ENCODE measurements at regions not wholly inside any gene's neighbourhood (a gene's known extent, or its start where the extent isn't known, plus 50 kb on each side); places are given as distances from the start of the nearest gene placed in this dataset.

DNA sequence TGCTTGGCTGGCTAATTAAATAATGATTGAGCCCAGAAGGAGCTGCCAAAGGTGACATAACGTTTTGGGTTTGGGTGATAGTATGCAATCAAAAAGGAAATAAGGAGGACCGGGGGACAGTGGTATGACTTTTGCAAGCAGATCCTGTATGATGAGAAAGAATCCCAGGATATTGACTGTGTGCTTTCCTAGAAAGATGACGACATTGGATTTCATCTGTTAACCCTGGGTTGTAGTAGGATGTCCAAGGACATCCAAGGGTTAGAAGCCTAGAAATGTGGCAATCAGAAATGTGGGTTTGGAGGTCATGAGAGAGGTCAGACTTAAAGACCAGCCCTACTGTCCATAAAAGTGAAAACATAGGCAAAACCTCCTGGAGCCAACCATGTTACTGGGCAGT, 50.3 kb upstream of the HMHB1 start:
- no peak for DNase-seq

DNA sequence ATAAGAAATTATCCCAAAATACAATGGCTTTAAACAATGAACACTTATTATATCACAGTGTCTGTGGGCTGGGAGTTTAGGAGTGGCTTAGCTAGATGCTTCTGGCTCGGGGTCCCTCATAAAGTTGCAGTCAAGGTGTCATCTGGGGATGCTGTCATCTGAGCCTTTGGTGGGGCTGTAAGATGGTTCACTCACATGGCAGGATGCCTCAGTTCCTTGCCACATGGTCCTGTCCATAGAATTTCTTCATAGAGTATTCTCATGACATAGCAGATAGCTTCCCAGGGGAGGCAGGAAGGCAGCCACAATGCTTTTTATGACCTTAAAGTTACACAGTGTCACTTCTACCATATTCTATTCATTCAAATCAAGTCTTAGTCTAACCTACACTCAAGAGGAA, 51.2 kb upstream of the HMHB1 start:
- DNase-seq, result no peak

DNA sequence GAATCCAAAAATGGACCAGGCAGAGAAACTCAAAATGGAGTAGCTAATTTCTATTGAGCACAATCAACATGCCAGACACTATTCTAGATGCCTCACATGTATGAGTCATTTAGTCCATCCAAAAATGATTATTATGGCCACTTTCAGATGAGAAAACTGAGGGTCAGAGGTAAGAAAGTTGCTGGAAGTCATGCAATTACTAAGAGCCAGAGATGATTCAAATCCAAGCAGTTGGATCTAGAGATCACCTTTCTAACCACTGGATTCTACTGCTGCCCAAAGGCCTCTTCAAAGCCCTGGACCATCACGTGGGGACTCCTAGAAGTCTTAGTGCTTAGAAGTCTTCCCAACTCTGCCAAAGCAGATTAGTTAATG, 51.8 kb upstream of the HMHB1 start:
- DNase-seq, result no peak

DNA sequence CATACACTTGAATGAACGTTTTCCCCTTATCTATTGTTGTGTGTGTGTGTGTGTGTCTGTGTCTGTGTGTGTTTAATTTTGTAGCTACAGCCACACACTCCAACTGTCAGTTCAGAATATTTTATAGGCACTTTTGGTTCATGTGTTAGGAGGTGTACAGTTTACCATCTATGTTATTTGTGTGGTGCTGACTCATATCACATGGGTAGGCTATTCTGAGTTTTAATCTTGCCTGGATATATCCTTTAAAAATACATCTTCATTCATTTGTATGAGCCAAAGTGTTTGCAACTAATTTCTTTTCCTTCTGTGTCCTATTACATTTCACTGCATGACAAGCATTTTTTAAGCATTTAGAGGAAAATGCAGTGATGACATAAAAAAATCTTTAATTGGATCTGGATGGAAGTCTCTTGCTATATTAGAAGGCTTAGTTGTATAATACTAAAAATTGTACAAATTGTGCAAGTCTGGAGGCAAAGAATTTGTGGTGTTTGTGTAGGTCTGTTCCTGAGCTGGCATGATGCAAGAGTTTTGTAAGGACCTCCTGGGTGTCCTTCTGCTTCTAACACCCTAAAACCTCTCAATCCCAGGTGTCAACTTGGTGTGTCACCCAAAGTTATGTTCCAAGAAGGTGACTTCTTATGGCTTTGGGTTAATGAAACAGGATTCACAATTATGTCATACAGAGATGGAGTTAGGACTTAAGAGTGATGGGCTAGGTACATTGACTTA, 52.4 kb upstream of the HMHB1 start:
- no peak for DNase-seq

DNA sequence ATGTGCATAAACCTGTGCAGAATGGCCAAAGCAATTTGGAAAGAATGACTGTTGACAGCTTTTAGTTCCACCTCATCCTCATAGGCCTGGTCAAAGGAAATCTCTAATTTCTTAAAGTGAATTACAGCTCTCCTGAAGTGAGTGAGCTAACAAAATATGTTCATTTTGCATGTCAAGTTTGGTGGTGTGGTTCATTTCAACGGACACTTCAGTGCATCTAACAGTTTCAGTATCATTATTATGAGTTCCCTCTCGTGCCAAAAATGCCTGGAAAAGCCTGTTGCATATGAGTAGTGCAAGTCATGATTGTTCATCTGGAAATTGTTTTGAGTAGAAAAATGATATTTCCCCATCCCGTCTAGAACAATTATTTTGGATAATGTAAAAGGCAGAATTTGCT, 53.2 kb upstream of the HMHB1 start:
- no peak for DNase-seq

DNA sequence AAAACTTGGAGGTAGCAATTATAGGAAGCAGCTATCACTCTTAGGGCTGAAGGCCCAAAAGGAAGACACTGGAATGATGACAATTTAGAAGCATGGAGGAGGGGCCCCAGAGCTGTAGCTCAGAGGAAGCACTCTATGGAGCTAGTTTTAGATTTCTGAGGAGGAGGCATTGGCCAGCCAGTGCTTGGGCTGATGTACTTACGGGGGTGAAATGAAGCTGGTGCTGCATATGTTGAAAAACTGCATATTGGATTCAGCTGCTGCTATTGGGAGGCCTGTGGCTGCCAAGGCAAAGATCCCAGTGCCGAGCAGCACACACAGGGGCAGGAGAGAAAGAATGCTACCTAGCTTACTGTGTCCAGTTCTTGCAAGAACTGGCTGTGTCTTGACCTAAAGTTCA, 53.9 kb upstream of the HMHB1 start:
- no peak for DNase-seq

DNA sequence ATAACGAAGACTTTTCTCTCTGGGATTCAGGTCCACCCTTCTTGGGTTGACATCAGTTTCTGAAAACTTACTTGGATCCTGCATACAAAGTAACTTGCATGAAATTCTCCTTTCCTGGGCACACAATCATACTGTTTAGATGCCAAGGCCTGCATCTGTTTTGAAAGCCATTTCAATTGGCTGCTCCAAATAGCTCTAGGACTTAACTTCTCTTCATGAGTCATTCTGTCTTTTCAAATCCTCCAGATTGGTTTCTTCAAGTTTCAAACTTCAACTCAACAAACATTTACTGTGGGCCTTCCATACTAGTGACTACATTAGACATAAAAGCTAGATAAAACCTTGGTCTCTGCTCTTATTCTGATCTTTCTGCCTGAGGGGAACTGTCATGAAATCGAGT, 54.8 kb upstream of the HMHB1 start:
- no peak for DNase-seq

DNA sequence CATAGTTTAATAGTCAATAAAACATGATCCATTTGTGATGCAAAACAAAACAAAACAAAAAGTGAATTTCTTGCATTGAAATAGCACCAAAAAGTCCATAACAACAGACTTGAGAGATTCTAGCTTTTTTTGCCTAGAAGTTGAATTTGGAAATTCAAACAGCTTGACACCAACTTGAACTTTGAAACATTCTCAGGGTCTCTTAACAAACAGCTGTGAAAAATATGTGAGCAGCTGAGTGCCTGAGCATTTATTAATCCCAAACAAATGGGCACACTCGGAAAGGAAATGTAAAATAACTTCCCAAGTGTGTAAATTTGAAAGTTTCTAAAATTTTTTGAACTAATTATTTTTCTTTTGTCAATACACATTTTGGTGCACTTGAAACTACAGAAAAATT, 56.0 kb upstream of the HMHB1 start:
- DNase-seq, result no peak

DNA sequence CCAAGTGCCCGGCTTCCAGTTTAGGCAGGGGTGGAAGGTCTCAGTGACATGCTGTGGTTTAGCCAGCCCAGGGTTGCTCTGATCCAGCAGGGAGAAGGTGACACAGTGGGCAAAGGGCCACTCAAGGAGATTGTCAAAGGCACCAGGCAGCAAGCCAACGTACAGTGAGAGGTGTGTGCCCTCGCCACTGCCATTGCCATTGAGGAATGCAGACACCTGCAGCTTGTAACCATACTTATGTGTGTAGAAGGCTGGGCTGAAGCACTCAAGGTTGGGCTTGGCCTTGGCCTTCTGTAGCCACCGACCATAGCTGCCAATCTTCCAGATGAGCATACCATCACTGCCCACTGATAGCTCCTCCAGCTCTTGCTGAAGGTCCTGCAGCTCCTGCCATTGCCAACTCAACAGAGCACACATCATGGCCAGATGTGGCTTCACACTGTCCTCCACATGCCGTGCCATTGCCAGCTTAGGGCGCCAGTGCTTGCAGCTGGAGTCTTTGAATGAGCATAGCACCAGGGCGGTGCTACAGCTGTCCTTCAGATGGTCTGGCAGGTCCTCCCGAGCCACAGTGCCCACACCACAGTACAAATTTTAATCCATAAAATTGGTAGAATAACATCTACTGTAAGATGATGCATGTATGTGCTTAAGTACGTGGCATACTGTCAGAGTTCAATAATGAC, 59.7 kb upstream of the HMHB1 start:
- no peak for DNase-seq

DNA sequence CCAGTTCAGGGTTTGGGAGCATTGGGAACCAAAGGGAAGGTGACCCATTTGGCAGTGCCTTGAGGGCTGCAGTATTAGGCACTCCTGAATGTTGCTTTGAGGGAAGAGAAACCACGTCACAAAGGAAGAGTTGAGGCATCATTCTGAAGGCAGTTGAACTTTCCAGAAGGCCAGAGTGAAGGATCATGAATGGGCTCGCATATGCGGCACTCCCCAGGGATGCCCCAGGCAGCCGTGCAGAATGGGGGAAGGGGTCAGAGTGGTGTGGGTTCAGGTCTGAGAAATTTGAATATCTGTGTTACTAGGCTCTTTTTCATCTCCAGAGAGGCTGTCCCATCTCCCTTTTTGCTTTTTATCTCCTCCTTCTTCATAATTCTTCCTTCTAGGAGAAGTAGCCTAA, 60.6 kb upstream of the HMHB1 start:
- no peak for DNase-seq

DNA sequence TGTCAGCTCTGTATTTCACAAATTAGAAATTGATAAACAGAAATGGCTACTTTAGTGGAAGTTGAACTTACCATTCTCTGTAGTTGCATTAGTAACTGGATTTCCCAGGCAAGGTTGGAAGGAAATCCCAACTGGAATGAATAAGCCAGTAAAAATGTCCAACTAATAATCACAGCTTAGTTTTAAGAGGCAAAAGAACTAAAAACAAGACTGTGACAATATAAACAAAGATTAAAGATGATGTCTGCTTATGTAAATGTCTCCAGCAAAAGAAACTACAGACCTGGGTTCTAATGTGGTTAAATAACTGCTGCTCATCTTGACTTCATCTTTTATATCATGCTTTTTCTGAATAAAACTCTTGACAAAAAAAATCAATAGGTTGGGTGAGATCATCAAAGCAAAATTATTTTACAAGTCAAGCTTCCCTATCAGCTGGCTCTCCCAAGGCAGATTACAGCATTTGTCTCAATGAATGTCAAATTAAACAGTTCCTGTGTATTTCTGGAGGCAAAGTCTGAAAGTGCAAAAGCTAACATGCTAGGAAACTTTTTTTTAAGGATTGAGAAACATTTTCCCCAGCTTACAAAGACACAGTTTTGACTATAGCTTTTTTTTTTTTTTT, 62.3 kb upstream of the HMHB1 start:
- DNase-seq, result no peak

DNA sequence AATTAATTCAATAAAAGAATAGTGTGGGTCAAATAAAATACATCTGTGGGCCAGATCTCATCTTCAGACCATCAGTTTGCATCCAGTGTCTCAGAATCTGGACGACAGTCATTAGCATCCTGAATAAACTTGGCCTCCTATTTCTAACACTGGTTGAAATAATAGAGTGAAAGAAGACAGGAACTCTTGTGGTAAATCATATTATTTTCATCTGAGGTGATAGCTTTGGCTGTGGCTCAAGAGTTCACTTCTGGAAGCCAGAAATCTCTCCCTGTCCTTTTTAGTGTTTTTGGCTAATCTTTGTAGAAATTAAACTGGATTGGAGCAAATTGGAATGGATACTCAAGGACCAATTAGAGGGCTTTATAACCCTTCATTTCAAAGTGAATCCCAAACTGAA, 63.4 kb upstream of the HMHB1 start:
- no peak for DNase-seq

DNA sequence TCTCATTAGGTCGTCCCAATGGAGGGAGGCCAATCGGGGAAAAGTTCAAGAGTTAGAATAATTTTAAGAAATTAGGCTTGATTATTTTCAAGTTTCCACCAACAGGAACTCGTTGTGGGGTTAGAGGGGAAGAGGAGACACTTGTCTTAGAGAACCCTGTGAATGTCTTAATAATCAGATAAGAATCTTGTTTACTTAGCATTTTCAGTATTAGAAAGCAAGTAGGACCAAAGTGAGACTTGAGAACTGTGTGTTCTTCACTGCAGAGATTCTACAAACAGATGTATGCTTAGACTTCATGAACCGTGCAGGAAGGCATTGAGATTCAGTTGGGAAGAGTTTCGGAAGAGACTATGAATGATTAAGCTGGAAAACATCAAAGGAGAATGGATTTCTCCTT, 69.0 kb upstream of the HMHB1 start:
- no peak for DNase-seq

DNA sequence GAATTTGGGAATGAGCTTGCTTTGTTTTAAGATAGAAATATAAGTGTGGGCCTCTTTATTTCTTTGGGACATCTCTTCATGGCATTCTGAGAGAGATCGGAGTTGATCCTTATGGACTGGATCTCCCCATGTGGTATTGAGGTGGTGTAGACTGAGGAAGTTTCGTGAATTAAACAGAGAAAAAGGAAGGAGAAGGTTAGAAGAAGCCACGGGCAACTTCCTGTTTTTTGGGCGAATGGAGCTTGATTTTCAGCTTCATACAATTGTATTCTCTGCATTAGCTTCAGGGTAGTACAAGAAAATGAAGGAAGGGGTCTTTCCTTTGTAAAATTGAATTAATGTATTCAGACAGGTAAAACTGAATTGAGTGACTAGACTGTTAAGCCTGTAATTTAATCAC, 70.5 kb upstream of the HMHB1 start:
- DNase-seq, result no peak

DNA sequence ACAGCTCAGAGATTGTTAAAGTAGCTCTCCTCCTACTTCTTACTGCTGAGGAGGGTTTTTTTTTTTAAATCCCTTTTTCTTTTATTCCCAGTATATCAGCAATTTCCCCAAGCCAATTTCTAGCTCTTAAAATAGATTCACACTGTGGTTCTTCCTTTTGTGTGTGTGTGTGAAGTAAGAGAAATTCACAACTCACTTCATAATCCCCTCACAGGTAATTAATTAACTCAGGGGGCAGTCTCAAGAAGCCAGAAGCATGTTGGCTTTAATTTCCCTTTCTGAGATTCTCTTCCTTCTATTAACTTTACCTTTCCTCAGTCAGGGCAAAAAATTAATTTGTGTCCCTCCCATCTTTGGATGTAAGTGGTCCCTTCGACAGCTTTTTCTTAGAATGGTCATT, 71.0 kb upstream of the HMHB1 start:
- DNase-seq, result no peak

DNA sequence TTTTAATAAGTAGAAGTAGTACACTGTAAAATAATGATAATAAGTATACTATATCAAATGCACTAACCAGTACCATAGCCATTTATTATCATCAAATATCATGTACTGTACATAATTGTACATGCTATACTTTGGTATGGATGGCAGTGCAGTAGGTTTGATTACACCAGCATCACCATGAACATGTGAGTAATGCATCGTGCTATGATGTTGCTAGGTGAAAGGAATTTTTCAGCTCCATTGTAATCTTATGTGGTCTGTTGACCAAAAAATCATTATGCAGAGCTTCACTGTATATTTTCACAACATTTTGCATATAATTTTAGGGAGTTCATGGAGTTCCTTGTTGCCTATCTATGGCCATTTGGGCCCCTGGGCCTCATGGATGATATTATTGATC, 72.2 kb upstream of the HMHB1 start:
- DNase-seq, result peak; percentile 38

DNA sequence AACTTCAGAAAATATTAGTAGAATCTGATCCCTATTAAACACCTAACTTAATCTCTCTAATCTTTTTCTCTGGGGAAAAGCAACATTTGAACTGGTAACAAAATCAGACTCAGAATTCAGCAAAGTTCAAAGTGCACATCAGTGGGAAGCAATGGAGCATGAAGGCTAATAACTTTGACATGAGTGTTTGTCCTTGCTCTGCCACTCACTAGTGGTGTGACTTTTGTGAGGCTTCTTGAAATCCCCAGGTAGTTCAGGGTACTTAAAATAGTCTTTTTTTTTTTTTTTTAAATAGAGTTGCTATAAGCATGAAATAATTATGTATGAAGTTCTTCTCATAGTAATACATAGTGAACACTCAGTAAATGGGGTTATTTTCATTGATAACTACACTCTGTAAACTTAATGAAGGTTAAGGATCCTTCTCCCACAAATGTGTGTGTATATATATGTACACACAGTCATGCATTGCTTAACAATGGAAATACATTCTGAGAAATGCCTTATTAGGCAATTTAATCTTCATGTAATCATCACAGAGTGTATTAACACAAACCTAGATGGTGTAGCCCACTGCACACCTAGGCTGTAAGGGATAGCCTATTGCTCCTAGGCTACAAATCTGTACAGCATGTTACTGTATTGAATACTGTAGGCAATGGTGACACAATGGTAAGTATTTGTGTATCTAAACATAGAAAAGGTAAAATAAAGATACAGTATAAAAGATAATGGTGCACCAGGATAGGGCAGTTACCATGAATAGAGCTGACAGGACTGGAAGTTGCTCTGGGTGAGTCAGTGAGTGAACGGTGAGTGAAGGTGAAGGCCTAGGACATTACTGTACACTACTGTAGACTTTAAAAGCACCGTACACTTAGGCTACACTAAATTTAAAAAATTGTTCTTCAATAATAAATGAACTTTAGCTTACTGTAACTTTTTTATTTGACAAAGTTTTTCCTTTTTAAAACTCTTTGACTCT, 73.3 kb upstream of the HMHB1 start:
- no peak for DNase-seq

DNA sequence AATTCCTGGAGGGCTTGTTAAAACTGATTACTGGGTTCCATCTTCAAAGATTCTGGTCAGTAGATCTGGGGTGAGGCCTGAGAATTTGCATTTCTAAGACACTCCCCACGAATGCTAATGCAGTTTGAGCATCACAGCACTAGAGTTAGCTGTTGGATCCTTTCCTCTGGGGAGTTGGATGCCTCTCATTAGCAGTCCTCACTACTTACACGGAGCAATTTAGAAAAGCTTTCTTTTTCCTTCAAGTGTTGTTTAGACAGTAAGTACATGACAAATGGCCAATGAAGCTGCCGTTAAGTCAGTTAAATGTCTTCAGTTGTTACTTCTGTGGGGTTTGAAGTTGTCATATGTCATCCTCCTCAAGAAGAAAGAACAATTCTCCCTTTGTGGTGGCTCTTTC, 74.9 kb upstream of the HMHB1 start:
- DNase-seq, result no peak

DNA sequence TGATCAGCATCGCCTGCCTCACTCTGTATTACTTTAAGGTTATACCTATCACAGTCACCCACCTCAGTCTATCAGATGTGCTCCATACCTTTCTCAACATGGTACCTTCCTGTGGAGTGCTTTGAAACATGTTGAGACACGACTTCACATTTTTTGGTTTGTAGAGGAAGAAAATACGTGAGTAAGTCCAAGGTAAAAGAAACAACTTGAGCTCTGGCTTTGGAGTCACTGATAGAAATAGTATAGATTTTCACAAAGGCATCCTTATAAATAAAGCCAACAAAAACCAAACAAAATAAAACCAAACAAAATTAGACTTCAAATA, 77.5 kb upstream of the HMHB1 start:
- no peak for DNase-seq

DNA sequence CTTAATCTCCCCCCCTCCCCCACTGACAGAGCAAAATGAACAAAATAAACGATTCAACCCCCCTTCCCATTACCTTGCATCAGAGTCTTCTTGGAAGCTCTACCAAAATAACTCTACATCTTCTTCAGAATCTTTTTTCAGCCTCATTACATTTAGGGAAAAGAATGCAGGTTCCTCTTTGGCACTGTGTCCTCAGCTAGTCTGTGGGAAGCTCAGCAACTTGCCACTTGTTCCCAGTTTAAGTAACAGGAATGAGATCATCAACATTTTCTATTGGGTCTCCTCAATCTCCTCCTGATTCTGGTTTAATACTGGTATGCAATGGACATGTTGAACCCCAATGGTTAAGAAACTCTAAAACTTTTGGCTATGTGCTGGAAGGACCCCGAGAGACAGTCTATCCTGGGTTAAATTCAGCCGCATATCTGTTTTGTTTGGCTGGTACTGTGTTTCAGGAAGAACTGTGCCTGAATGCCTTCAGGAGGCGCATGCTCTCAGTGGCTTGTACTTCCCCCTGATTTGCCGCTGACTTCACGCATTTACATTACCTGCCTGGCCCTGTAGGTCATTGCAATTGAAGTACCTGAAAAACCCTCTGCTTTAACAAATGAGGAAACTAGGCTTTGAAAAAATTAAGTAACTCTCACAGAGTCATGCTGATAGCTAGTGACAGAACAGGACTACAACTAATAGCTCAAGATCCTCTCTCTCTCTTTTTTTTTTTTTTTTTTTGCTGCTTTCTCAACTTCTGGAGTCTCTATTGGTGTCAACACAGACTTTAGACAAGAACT, 78.1 kb upstream of the HMHB1 start:
- peak; percentile 72 for DNase-seq

DNA sequence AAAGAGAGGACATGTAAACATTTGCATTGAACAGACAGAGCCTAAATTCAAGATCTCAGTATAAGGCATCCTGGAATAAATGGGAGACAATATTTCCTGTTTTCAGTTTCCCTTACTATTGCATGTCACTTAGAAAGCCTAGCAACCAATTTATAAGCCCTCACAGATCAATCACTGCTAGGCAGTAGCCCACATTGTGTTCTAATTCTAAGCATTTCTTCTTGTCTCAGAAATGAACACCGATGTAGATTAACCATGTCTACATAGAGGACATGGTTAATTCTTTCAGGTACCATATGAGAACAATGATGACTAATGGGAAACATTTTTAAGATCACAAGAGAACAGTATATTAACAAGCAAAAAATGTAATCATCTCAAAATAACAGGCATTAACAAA, 79.6 kb upstream of the HMHB1 start:
- no peak for DNase-seq

DNA sequence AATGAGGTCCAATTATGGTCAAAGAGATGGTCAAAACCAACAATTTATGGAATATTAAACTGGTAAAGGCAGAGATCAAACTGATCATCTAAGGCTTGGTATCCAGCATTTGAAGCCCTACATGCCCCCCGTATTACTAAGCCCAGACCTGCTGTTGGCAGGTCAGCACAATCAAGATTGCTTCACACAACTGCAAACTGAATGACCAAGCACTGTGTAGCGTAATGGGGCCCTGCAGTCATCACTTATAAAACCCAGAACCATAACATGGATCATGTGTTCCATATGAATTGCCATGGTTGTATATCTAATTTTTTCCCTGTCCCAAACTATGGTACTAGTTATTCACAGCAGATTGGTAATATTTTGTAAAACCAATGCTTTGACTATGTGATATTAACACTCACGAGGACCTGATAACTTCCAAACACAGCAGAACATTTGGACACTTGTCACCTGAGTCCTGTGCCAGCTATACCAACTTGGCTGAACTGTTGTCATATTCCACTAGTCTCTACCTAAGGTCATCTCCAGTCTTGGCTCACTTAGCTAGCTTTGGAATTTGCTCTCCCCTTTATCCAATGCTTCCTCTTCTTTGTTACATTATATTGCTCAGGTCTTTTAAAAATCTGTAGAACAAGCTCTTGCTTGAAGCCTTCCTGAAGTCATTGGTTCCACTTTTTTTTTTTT, 81.7 kb upstream of the HMHB1 start:
- DNase-seq, result no peak

All from fibroblast of skin of back (primary cell).